ENCODE measurements at regions not wholly inside any gene's neighbourhood (a gene's known extent, or its start where the extent isn't known, plus 50 kb on each side); places are given as distances from the start of the nearest gene placed in this dataset.

- TF ChIP-seq EP300 (IDR thresholded peaks at IDR 0.05) (no peak), POLR2AphosphoS5 (IDR thresholded peaks at IDR 0.05) (no peak), CTCF (IDR thresholded peaks at IDR 0.05) (no peak), POLR2A (IDR thresholded peaks at IDR 0.05) (no peak)
- WGBS, 2 donors: 70 to 74% methylated on average over 3 of the region's 3 CpGs
- ATAC-seq (ENCODE audit: low FRiP score in 2 of 2) (no peak), DNase-seq (no peak)
- no peaks in the 10 kb centered on the region for H3K9me3 ChIP-seq
- no peak overlapping the region for H3K27ac ChIP-seq
- no peaks in the 10 kb centered on the region for H3K27me3 ChIP-seq
- no peaks in the 10 kb centered on the region for H3K36me3 ChIP-seq
- no peaks in the 10 kb centered on the region for H3K4me1 ChIP-seq
- no peak overlapping the region for H3K4me3 ChIP-seq
These were observed 94.3 kb downstream of the VCX3A start for GRCh38 chrX:6440648-6441047.

- TF ChIP-seq POLR2A (IDR thresholded peaks at IDR 0.05) (no peak), CTCF (IDR thresholded peaks at IDR 0.05) (no peak)
- WGBS, 2 donors: 67 to 81% methylated on average over 5 of the region's 5 CpGs
- no peak for DNase-seq
- no peaks in the 10 kb centered on the region for H3K4me1 ChIP-seq
- no peak overlapping the region for H3K27ac ChIP-seq
- ATAC-seq (ENCODE audit: low FRiP score in 2 of 2): no peak
- H3K36me3 ChIP-seq: no peaks in the 10 kb centered on the region
- no peaks in the 10 kb centered on the region for H3K27me3 ChIP-seq
- no peaks in the 10 kb centered on the region for H3K9me3 ChIP-seq
- no peak overlapping the region for H3K4me3 ChIP-seq
These were observed 102.7 kb downstream of the VCX3A start for GRCh38 chrX:6432226-6432625.

DNA sequence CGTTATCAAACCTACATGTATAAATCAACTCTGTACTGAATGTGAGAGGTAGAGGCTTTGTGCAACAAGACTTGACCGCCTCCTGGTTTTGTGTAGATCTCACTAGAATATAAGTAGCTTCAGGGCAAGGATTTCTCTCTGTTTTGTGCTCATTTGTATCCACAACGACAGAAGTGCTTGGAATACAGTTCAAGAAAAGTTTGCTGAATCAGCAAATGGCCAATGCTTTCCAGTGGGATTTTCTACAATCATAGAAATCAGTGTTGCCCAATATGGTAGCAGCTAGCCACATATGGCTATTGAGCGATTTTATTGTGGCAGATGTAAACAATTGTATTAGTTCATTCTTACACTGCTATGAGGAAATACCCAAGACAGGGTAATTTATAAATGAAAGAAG, 127.4 kb downstream of the VCX3A start:
- H3K27me3 ChIP-seq: no peaks in the 10 kb centered on the region
- TF ChIP-seq CTCF (IDR thresholded peaks at IDR 0.05): no peak
- no peak for TF ChIP-seq EP300 (IDR thresholded peaks at IDR 0.05)
- TF ChIP-seq POLR2AphosphoS5 (IDR thresholded peaks at IDR 0.05): no peak
- no peak for TF ChIP-seq POLR2A (IDR thresholded peaks at IDR 0.05)
- DNase-seq (no peak), ATAC-seq (ENCODE audit: low FRiP score in 2 of 2) (no peak)
- no peak overlapping the region for H3K4me3 ChIP-seq
- no peaks in the 10 kb centered on the region for H3K9me3 ChIP-seq
- H3K27ac ChIP-seq: no peak overlapping the region
- no peaks in the 10 kb centered on the region for H3K4me1 ChIP-seq
- H3K36me3 ChIP-seq: no peaks in the 10 kb centered on the region
- WGBS, 2 donors: 87% methylated on average over 2 to 4 of the region's 4 CpGs

DNA sequence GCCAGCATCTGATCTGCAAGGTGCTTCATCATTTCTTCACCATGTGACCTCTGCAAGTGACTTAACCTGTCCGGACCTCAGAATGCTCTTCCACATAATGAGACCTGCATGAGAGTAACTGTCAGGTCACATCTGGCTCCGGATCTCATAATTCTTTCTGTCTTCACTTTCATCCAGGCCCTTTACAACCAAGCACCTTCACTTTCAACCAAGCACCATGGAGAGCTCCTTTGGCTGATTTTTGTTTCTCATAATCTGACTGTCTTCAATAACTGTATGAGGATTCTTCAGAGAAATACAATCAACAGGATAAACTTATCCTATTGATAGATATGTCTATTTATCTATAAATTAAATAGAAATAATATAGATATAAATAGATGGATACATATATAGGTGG, 148.1 kb downstream of the VCX3A start:
- H3K4me1 ChIP-seq: no peaks in the 10 kb centered on the region
- ATAC-seq (ENCODE audit: low FRiP score in 2 of 2) (no peak), DNase-seq (no peak)
- no peaks in the 10 kb centered on the region for H3K36me3 ChIP-seq
- no peaks in the 10 kb centered on the region for H3K27me3 ChIP-seq
- H3K9me3 ChIP-seq: no peaks in the 10 kb centered on the region
- TF ChIP-seq CTCF (IDR thresholded peaks at IDR 0.05) (no peak), EP300 (IDR thresholded peaks at IDR 0.05) (no peak), POLR2A (IDR thresholded peaks at IDR 0.05) (no peak), POLR2AphosphoS5 (IDR thresholded peaks at IDR 0.05) (no peak)
- 61 to 81% methylated on average over 2 of the region's 2 CpGs for WGBS, 2 donors
- H3K4me3 ChIP-seq: no peak overlapping the region
- H3K27ac ChIP-seq: no peak overlapping the region

DNA sequence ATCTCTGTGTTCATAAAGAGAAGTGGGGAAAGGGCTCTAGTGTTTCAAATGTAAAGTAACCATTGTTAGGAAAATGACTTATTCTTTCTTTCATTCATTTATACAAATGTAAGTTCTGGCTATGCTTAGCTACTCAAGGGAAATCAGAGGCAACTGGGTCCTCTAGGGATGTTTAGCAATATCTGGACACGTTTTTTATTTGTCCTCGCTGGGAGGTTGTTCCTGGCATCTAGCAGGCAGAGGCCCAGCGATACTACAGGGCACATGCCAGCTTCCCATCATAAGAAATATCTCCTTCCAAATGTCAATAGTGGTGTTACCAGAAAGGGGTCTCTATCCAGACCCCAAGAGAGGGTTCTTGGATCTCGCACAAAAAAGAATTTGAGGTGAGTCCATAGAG, 150.0 kb downstream of the VCX3A start:
- no peaks in the 10 kb centered on the region for H3K36me3 ChIP-seq
- ATAC-seq (ENCODE audit: low FRiP score in 2 of 2) (no peak), DNase-seq (no peak)
- H3K27ac ChIP-seq: no peak overlapping the region
- H3K4me3 ChIP-seq: no peak overlapping the region
- WGBS, 2 donors: 50 to 58% methylated on average over 4 of the region's 4 CpGs
- no peaks in the 10 kb centered on the region for H3K9me3 ChIP-seq
- H3K4me1 ChIP-seq: no peaks in the 10 kb centered on the region
- H3K27me3 ChIP-seq: no peaks in the 10 kb centered on the region
- TF ChIP-seq CTCF (IDR thresholded peaks at IDR 0.05) (no peak), POLR2AphosphoS5 (IDR thresholded peaks at IDR 0.05) (no peak), EP300 (IDR thresholded peaks at IDR 0.05) (no peak), POLR2A (IDR thresholded peaks at IDR 0.05) (no peak)
